GM12878 (cell line): ENCODE measurements at regions not wholly inside any gene's neighbourhood (a gene's known extent, or its start where the extent isn't known, plus 50 kb on each side); places are given as distances from the start of the nearest gene placed in this dataset.
"Not testable (repeated sequence)": the region's sequence is repeated elsewhere in the genome, so short reads cannot be mapped to it uniquely, and the experiment has no call there.

Experiments used
- ATAC-seq: fragments of 200-7000 bp; cut with Tn5 transposase; 3 replicates; pipeline ENCODE4 v1.9.1; 2020; ENCODE audit warnings: mild to moderate bottlenecking, moderate library complexity
- BruUV-seq: library from RNA; stranded (reverse); fragments of 400-500 nt; replicated peaks from 2 replicates; lab custom pipeline; 2021; lab: Mats Ljungman, UMichigan
- CTCF ChIA-PET: fragments of 300-600 bp; sonication (Branson Sonifier 250); formaldehyde crosslinking; extraction: SDS; loops from one replicate; lab custom pipeline; 2021; ENCODE audit warnings: inconsistent platforms; lab: Yijun Ruan, JAX
- POLR2A ChIA-PET: fragments of 350-600 bp; formaldehyde crosslinking; extraction: SDS; loops from one replicate; lab custom pipeline; 2021; ENCODE audit warnings: inconsistent platforms; lab: Charles Lee
- RAD21 ChIA-PET: fragments of 300-600 bp; sonication (Branson Sonifier 250); formaldehyde crosslinking; loops from one replicate; lab custom pipeline; 2023; ENCODE audit warnings: antibody characterized with exemption; ENCODE audit not compliant: unreplicated experiment; lab: Charles Lee
- SMC1A ChIA-PET: fragments of 300-600 bp; sonication (Branson Sonifier 250); formaldehyde crosslinking; loops from one replicate; lab custom pipeline; 2023; ENCODE audit not compliant: unreplicated experiment, uncharacterized antibody; lab: Charles Lee
- DNase-seq: peaks from one replicate; pipeline ENCODE4 v3.0.0-alpha.2; 2011; ENCODE audit warnings: low read depth, low spot score
- FAIRE-seq: peaks from 3 replicates; lab custom pipeline; 2011; peaks lifted over from hg19 to GRCh38; lab: Jason Lieb, UNC
- H2AFZ ChIP-seq: 2 replicates; pipeline ENCODE4 v1.6.0; 2011; ENCODE audit warnings: low read depth, low read length, control low read depth; ENCODE audit not compliant: control insufficient read depth
- H3K27ac ChIP-seq: 2 replicates; pipeline ENCODE4 v1.5.1; 2011; ENCODE audit warnings: control low read depth; ENCODE audit not compliant: control insufficient read depth, insufficient read depth
- H3K27me3 ChIP-seq, 2 experiments: replicated peaks in 1 of 2; 2 replicates each; pipeline versions ENCODE4 v1.6.0 to v1.6.1; 2011; ENCODE audit warnings: low read length in 1 of 2; ENCODE audit not compliant: control insufficient read depth in 2 of 2, insufficient read depth in 2 of 2
- H3K36me3 ChIP-seq, 2 experiments: 2 replicates each; pipeline ENCODE4 v1.5.1; 2011; ENCODE audit warnings: low read length in 1 of 2; ENCODE audit not compliant: control insufficient read depth in 2 of 2, insufficient read depth in 2 of 2
- H3K4me1 ChIP-seq: 2 replicates; pipeline ENCODE4 v1.6.1; 2011; ENCODE audit warnings: mild to moderate bottlenecking, low read length, moderate library complexity, mixed read lengths; ENCODE audit not compliant: control insufficient read depth, insufficient read depth
- H3K4me2 ChIP-seq: 2 replicates; pipeline ENCODE4 v1.6.0; 2011; ENCODE audit warnings: control low read depth; ENCODE audit not compliant: control insufficient read depth, insufficient read depth
- H3K4me3 ChIP-seq: fragments of 200-600 bp; sonication (generic); 2 replicates; pipeline ENCODE4 v1.5.1; 2016
- H3K79me2 ChIP-seq: 2 replicates; pipeline ENCODE4 v1.6.0; 2011; ENCODE audit warnings: low read length; ENCODE audit not compliant: control insufficient read depth, insufficient read depth
- H3K9ac ChIP-seq: 2 replicates; pipeline ENCODE4 v1.8.0; 2011; ENCODE audit warnings: low read length, control low read depth, mixed read lengths; ENCODE audit not compliant: control insufficient read depth, insufficient read depth
- H3K9me3 ChIP-seq: replicated peaks from 3 replicates; pipeline ENCODE4 v1.5.1; 2011; ENCODE audit warnings: mild to moderate bottlenecking, low read length; ENCODE audit not compliant: control insufficient read depth, insufficient read depth
- H4K20me1 ChIP-seq: 2 replicates; pipeline ENCODE4 v1.6.0; 2011; ENCODE audit not compliant: control insufficient read depth, insufficient read depth
- WGBS: methylation state at CpG from one replicate; pipeline ENCODE4 v1.1.6; 2016; ENCODE audit warnings: low lambda C conversion rate; ENCODE audit not compliant: insufficient replicate concordance, insufficient coverage; ENCODE audit errors: missing lambda C conversion rate; 5-methylcytosine and 5-hydroxymethylcytosine counted together
- in situ Hi-C: fragments of 300-500 bp; cut with MboI; formaldehyde crosslinking; loops from 9 replicates; pipeline ENCODE4 v1.14.3; 2018; ENCODE audit warnings: mixed read lengths
- intact Hi-C: fragments of 100-400 bp; cut with micrococcal nuclease; formaldehyde crosslinking; loops from one replicate; pipeline ENCODE4 v1.14.2; 2022; ENCODE audit not compliant: unreplicated experiment

- CTCF ChIA-PET, H3K4me2 ChIP-seq, ATAC-seq, H3K4me1 ChIP-seq, H2AFZ ChIP-seq, RAD21 ChIA-PET, FAIRE-seq, DNase-seq, SMC1A ChIA-PET, BruUV-seq, H3K79me2 ChIP-seq, intact Hi-C loops, H3K9me3 ChIP-seq, H3K4me3 ChIP-seq, H3K36me3 ChIP-seq, H4K20me1 ChIP-seq, H3K9ac ChIP-seq, H3K27me3 ChIP-seq, H3K27ac ChIP-seq, in situ Hi-C loops, POLR2A ChIA-PET: not testable (repeated sequence)
- 25% methylated on average over 5 of the region's 5 CpGs for WGBS
These were observed 55.3 kb downstream of the BBS10 start for GRCh38 chr12:76292891-76293290.

- H3K4me3 ChIP-seq, intact Hi-C loops, DNase-seq, in situ Hi-C loops, H3K27me3 ChIP-seq, RAD21 ChIA-PET, H3K9ac ChIP-seq, H3K79me2 ChIP-seq, H3K4me1 ChIP-seq, ATAC-seq, FAIRE-seq, H2AFZ ChIP-seq, H3K36me3 ChIP-seq, H3K27ac ChIP-seq, POLR2A ChIA-PET, H3K4me2 ChIP-seq, H4K20me1 ChIP-seq, H3K9me3 ChIP-seq, SMC1A ChIA-PET, CTCF ChIA-PET, BruUV-seq: not testable (repeated sequence)
- WGBS: 56% methylated on average over 8 of the region's 8 CpGs
These were observed 55.9 kb downstream of the BBS10 start for GRCh38 chr12:76292305-76292704.
